Adrenal gland (tissue), 5 donors: ENCODE measurements at regions not wholly inside any gene's neighbourhood (a gene's known extent, or its start where the extent isn't known, plus 50 kb on each side); places are given as distances from the start of the nearest gene placed in this dataset.

ENCODE experiments used
- CTCF ChIP-seq, 6 experiments: fragments of 450-650 bp in 4 of 6; fragments of 200-600 bp in 2 of 6; sonication (generic) in 1 of 6; IDR thresholded peaks; 1 replicate in 5 of 6; 2 replicates in 1 of 6; pipeline versions ENCODE4 v1.5.1 to v1.8.0; 2016 to 2021; ENCODE audit warnings: antibody characterized with exemption in 6 of 6, mild to moderate bottlenecking in 2 of 6, moderate library complexity in 1 of 6
- POLR2A ChIP-seq, 2 donors: fragments of 450-650 bp; IDR thresholded peaks; one replicate each; pipeline ENCODE4 v1.6.1; 2017; ENCODE audit warnings: antibody characterized with exemption in 2 of 2, mild to moderate bottlenecking in 2 of 2, moderate library complexity in 1 of 2
- donor health status: DM: no; HTN: no; CAD: no.

GRCh38 chr3:163138258-163138657 lies 1641.7 kb downstream of the OTOL1 start:
- TF ChIP-seq POLR2A (IDR thresholded peaks at IDR 0.05) (no peak), CTCF (IDR thresholded peaks at IDR 0.05) (no peak)
